Stomach (tissue), 4 donors: ENCODE measurements at regions not wholly inside any gene's neighbourhood (a gene's known extent, or its start where the extent isn't known, plus 50 kb on each side); places are given as distances from the start of the nearest gene placed in this dataset.

Experiments used
- POLR2A ChIP-seq, 4 donors: fragments of 450-650 bp; IDR thresholded peaks; one replicate each; pipeline ENCODE4 v1.6.1; 2016; ENCODE audit warnings: antibody characterized with exemption in 4 of 4, control low read depth in 2 of 4, mild to moderate bottlenecking in 1 of 4, moderate library complexity in 1 of 4
- POLR2AphosphoS5 ChIP-seq, 3 donors: sonication (generic); formaldehyde crosslinking; IDR thresholded peaks; one replicate each; pipeline ENCODE4 v1.6.1; 2016; ENCODE audit warnings: antibody characterized with exemption in 3 of 3
- TF ChIP-seq, protein P1 (sequence below), 7 experiments: fragments of 450-650 bp in 4 of 7; fragments of 200-600 bp in 3 of 7; sonication (generic) in 3 of 7; IDR thresholded peaks; one replicate each; pipeline ENCODE4 v1.5.1; 2016 to 2019; ENCODE audit warnings: antibody characterized with exemption in 7 of 7, control low read depth in 2 of 7, mild to moderate bottlenecking in 1 of 7

DNA sequence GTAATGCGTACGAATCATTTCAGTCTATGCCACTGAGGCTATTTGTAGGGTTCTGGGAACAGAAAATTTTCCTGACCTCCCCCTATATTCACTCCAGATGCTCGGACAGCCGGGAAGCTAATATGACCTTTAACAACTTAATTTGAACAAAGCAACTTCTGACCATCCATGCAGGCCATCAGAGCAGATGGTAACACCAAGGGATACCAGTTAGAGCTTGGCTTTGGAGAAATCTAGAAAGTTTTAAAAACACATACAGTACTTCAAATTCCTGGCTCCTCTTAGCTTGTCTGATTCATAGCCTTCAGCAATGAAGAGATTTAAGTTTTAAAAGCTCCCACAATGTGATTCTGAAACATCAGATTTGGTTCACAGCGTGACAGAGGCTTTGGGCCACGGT lies 257.3 kb downstream of the GPAM start:
- TF ChIP-seq POLR2A (IDR thresholded peaks at IDR 0.05) (no peak), POLR2AphosphoS5 (IDR thresholded peaks at IDR 0.05) (no peak)
- TF ChIP-seq, protein P1, sequence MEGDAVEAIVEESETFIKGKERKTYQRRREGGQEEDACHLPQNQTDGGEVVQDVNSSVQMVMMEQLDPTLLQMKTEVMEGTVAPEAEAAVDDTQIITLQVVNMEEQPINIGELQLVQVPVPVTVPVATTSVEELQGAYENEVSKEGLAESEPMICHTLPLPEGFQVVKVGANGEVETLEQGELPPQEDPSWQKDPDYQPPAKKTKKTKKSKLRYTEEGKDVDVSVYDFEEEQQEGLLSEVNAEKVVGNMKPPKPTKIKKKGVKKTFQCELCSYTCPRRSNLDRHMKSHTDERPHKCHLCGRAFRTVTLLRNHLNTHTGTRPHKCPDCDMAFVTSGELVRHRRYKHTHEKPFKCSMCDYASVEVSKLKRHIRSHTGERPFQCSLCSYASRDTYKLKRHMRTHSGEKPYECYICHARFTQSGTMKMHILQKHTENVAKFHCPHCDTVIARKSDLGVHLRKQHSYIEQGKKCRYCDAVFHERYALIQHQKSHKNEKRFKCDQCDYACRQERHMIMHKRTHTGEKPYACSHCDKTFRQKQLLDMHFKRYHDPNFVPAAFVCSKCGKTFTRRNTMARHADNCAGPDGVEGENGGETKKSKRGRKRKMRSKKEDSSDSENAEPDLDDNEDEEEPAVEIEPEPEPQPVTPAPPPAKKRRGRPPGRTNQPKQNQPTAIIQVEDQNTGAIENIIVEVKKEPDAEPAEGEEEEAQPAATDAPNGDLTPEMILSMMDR (IDR thresholded peaks at IDR 0.05) = no peak
